Neural cell (in vitro differentiated cells): ENCODE measurements at regions not wholly inside any gene's neighbourhood (a gene's known extent, or its start where the extent isn't known, plus 50 kb on each side); places are given as distances from the start of the nearest gene placed in this dataset.

ENCODE experiments used
- H2AFZ ChIP-seq: fragments of 200-600, 300-800 bp; sonication (generic), shearing (Covaris generic); 2 replicates; pipeline ENCODE4 v1.6.0; 2014; ENCODE audit warnings: low read depth, mild to moderate bottlenecking, antibody characterized with exemption, low read length, moderate library complexity
- H3F3A ChIP-seq: fragments of 200-600 bp; shearing (Covaris generic); 2 replicates; pipeline ENCODE4 v1.6.1; 2016; ENCODE audit warnings: mild to moderate bottlenecking, moderate library complexity, mixed read lengths, antibody characterized with exemption, low read length; ENCODE audit not compliant: insufficient read depth, poor library complexity, severe bottlenecking
- H3K27ac ChIP-seq: fragments of 200-600, 300-800 bp; sonication (generic), shearing (Covaris generic); 2 replicates; pipeline ENCODE4 v1.5.1; 2014; ENCODE audit warnings: mild to moderate bottlenecking, low read length, moderate library complexity
- H3K27me3 ChIP-seq: fragments of 300-800, 200-600 bp; sonication (generic), shearing (Covaris generic); 2 replicates; pipeline ENCODE4 v1.6.0; 2014; ENCODE audit warnings: mild to moderate bottlenecking, low read depth, low read length, moderate library complexity; ENCODE audit not compliant: insufficient read depth
- H3K36me3 ChIP-seq: fragments of 300-800, 200-600 bp; sonication (generic), shearing (Covaris generic); 2 replicates; pipeline ENCODE4 v1.5.1; 2014; ENCODE audit warnings: mild to moderate bottlenecking, antibody characterized with exemption, low read length, moderate library complexity; ENCODE audit not compliant: insufficient read depth
- H3K4me2 ChIP-seq: fragments of 300-800, 200-600 bp; sonication (generic), shearing (Covaris generic); 2 replicates; pipeline ENCODE4 v1.6.0; 2014; ENCODE audit warnings: mild to moderate bottlenecking, low read length
- H3K4me3 ChIP-seq: fragments of 300-800, 200-600 bp; sonication (generic), shearing (Covaris generic); 2 replicates; pipeline ENCODE4 v1.5.1; 2014; ENCODE audit warnings: mild to moderate bottlenecking, low read length, moderate library complexity
- H3K79me2 ChIP-seq: fragments of 200-600 bp; shearing (Covaris generic); replicated peaks from 2 replicates; pipeline ENCODE4 v1.6.0; 2014; ENCODE audit warnings: mild to moderate bottlenecking, low read length, moderate library complexity; ENCODE audit not compliant: insufficient read depth
- H3K9ac ChIP-seq: fragments of 300-800, 200-600 bp; sonication (generic), shearing (Covaris generic); 2 replicates; pipeline ENCODE4 v1.6.1; 2016; ENCODE audit warnings: mild to moderate bottlenecking, low read length, mixed read lengths
- H3K9me2 ChIP-seq: fragments of 200-600 bp; shearing (Covaris generic); 2 replicates; pipeline ENCODE4 v1.6.1; 2016; ENCODE audit warnings: mild to moderate bottlenecking, low read length, mixed read lengths; ENCODE audit not compliant: insufficient read depth
- H3K9me3 ChIP-seq: fragments of 200-600, 300-800 bp; sonication (generic), shearing (Covaris generic); 2 replicates; pipeline ENCODE4 v1.6.1; 2016; ENCODE audit warnings: mild to moderate bottlenecking, mixed run types, low read length, moderate library complexity, mixed read lengths
- H4K20me1 ChIP-seq: fragments of 200-600 bp; shearing (Covaris generic); 2 replicates; pipeline ENCODE4 v1.6.1; 2016; ENCODE audit warnings: mild to moderate bottlenecking, mixed run types; ENCODE audit not compliant: insufficient read depth
- CTCF ChIP-seq: fragments of 450-650 bp; IDR thresholded peaks from 2 replicates; pipeline ENCODE4 v1.5.1; 2014; ENCODE audit warnings: antibody characterized with exemption, mild to moderate bottlenecking, moderate library complexity; ENCODE audit not compliant: poor library complexity, severe bottlenecking
- EP300 ChIP-seq: fragments of 450-650 bp; conservative IDR thresholded peaks from 2 replicates; pipeline ENCODE4 v1.6.1; 2014; ENCODE audit warnings: antibody characterized with exemption, mild to moderate bottlenecking, moderate library complexity; ENCODE audit not compliant: poor library complexity, severe bottlenecking
- EZH2 ChIP-seq: fragments of 200-600, 300-800 bp; shearing (Covaris generic), sonication (generic); IDR thresholded peaks from 2 replicates; pipeline ENCODE4 v1.6.1; 2014; ENCODE audit warnings: antibody characterized with exemption, low read length, borderline replicate concordance, mild to moderate bottlenecking; ENCODE audit not compliant: insufficient read depth, poor library complexity, severe bottlenecking
- MXI1 ChIP-seq: fragments of 450-650 bp; conservative IDR thresholded peaks from 2 replicates; pipeline ENCODE4 v1.6.1; 2014; ENCODE audit warnings: antibody characterized with exemption, mild to moderate bottlenecking; ENCODE audit not compliant: poor library complexity, severe bottlenecking
- POLR2AphosphoS5 ChIP-seq: IDR thresholded peaks from 2 replicates; pipeline ENCODE4 v1.6.1; 2012
- RAD21 ChIP-seq: fragments of 450-650 bp; conservative IDR thresholded peaks from 2 replicates; pipeline ENCODE4 v1.6.1; 2014; ENCODE audit warnings: antibody characterized with exemption, mild to moderate bottlenecking, moderate library complexity
- REST ChIP-seq: IDR thresholded peaks from 2 replicates; pipeline ENCODE4 v1.6.1; 2012; ENCODE audit warnings: borderline replicate concordance
- SMC3 ChIP-seq: fragments of 450-650 bp; conservative IDR thresholded peaks from 2 replicates; pipeline ENCODE4 v1.6.1; 2014; ENCODE audit warnings: antibody characterized with exemption, mild to moderate bottlenecking, moderate library complexity; ENCODE audit not compliant: poor library complexity
- TAF1 ChIP-seq: IDR thresholded peaks from 2 replicates; pipeline ENCODE4 v1.6.1; 2012; ENCODE audit warnings: low read depth

GRCh38 chr15:54815556-54815955 is 381.2 kb downstream of the RSL24D1 start:
- H3K79me2 ChIP-seq: no peaks in the 10 kb centered on the region
- H3K9me2 ChIP-seq: no peaks in the 10 kb centered on the region
- H4K20me1 ChIP-seq: no peaks in the 10 kb centered on the region
- H3K9ac ChIP-seq: no peak overlapping the region
- H3K4me2 ChIP-seq: no peak overlapping the region
- no peaks in the 10 kb centered on the region for H3K27me3 ChIP-seq
- no peak for TF ChIP-seq CTCF
- no peak for TF ChIP-seq SMC3
- no peak for TF ChIP-seq MXI1
- no peak for TF ChIP-seq EZH2
- no peak for TF ChIP-seq RAD21
- TF ChIP-seq REST: no peak
- no peak for TF ChIP-seq EP300
- TF ChIP-seq TAF1: no peak
- no peak for TF ChIP-seq POLR2AphosphoS5
- H3K4me3 ChIP-seq: no peak overlapping the region
- H3K27ac ChIP-seq: no peak overlapping the region
- no peaks in the 10 kb centered on the region for H3K36me3 ChIP-seq
- H3F3A ChIP-seq: no peaks in the 10 kb centered on the region
- no peak overlapping the region for H2AFZ ChIP-seq
- no peaks in the 10 kb centered on the region for H3K9me3 ChIP-seq

- H3K4me2 ChIP-seq: no peak overlapping the region
- TF ChIP-seq TAF1 (no peak), EZH2 (no peak), POLR2AphosphoS5 (no peak), SMC3 (no peak), EP300 (no peak), CTCF (no peak), MXI1 (no peak), REST (no peak), RAD21 (no peak)
- H3K9ac ChIP-seq: no peak overlapping the region
- no peaks in the 10 kb centered on the region for H3K36me3 ChIP-seq
- H3K4me3 ChIP-seq: no peak overlapping the region
- H3K79me2 ChIP-seq: no peaks in the 10 kb centered on the region
- H3K9me2 ChIP-seq: no peaks in the 10 kb centered on the region
- H3F3A ChIP-seq: no peaks in the 10 kb centered on the region
- H2AFZ ChIP-seq: no peak overlapping the region
- H3K9me3 ChIP-seq: no peaks in the 10 kb centered on the region
- no peak overlapping the region for H3K27ac ChIP-seq
- no peaks in the 10 kb centered on the region for H3K27me3 ChIP-seq
- H4K20me1 ChIP-seq: no peaks in the 10 kb centered on the region
Observed at GRCh38 chr15:54812383-54812782, 384.4 kb downstream of the RSL24D1 start.
